GM12878 (cell line): ENCODE measurements at regions not wholly inside any gene's neighbourhood (a gene's known extent, or its start where the extent isn't known, plus 50 kb on each side); places are given as distances from the start of the nearest gene placed in this dataset.

Experiments
- ATAC-seq: fragments of 200-7000 bp; cut with Tn5 transposase; 3 replicates; pipeline ENCODE4 v1.9.1; 2020; ENCODE audit warnings: mild to moderate bottlenecking, moderate library complexity
- BruUV-seq: library from RNA; stranded (reverse); fragments of 400-500 nt; replicated peaks from 2 replicates; lab custom pipeline; 2021; lab: Mats Ljungman, UMichigan
- CTCF ChIA-PET: fragments of 300-600 bp; sonication (Branson Sonifier 250); formaldehyde crosslinking; extraction: SDS; loops from one replicate; lab custom pipeline; 2021; ENCODE audit warnings: inconsistent platforms; lab: Yijun Ruan, JAX
- POLR2A ChIA-PET: fragments of 350-600 bp; formaldehyde crosslinking; extraction: SDS; loops from one replicate; lab custom pipeline; 2021; ENCODE audit warnings: inconsistent platforms; lab: Charles Lee
- RAD21 ChIA-PET: fragments of 300-600 bp; sonication (Branson Sonifier 250); formaldehyde crosslinking; loops from one replicate; lab custom pipeline; 2023; ENCODE audit warnings: antibody characterized with exemption; ENCODE audit not compliant: unreplicated experiment; lab: Charles Lee
- SMC1A ChIA-PET: fragments of 300-600 bp; sonication (Branson Sonifier 250); formaldehyde crosslinking; loops from one replicate; lab custom pipeline; 2023; ENCODE audit not compliant: unreplicated experiment, uncharacterized antibody; lab: Charles Lee
- DNase-seq: peaks from one replicate; pipeline ENCODE4 v3.0.0-alpha.2; 2011; ENCODE audit warnings: low read depth, low spot score
- FAIRE-seq: peaks from 3 replicates; lab custom pipeline; 2011; peaks lifted over from hg19 to GRCh38; lab: Jason Lieb, UNC
- H2AFZ ChIP-seq: 2 replicates; pipeline ENCODE4 v1.6.0; 2011; ENCODE audit warnings: low read depth, low read length, control low read depth; ENCODE audit not compliant: control insufficient read depth
- H3K27ac ChIP-seq: 2 replicates; pipeline ENCODE4 v1.5.1; 2011; ENCODE audit warnings: control low read depth; ENCODE audit not compliant: control insufficient read depth, insufficient read depth
- H3K27me3 ChIP-seq, 2 experiments: replicated peaks in 1 of 2; 2 replicates each; pipeline versions ENCODE4 v1.6.0 to v1.6.1; 2011; ENCODE audit warnings: low read length in 1 of 2; ENCODE audit not compliant: control insufficient read depth in 2 of 2, insufficient read depth in 2 of 2
- H3K36me3 ChIP-seq, 2 experiments: 2 replicates each; pipeline ENCODE4 v1.5.1; 2011; ENCODE audit warnings: low read length in 1 of 2; ENCODE audit not compliant: control insufficient read depth in 2 of 2, insufficient read depth in 2 of 2
- H3K4me1 ChIP-seq: 2 replicates; pipeline ENCODE4 v1.6.1; 2011; ENCODE audit warnings: mild to moderate bottlenecking, low read length, moderate library complexity, mixed read lengths; ENCODE audit not compliant: control insufficient read depth, insufficient read depth
- H3K4me2 ChIP-seq: 2 replicates; pipeline ENCODE4 v1.6.0; 2011; ENCODE audit warnings: control low read depth; ENCODE audit not compliant: control insufficient read depth, insufficient read depth
- H3K4me3 ChIP-seq: fragments of 200-600 bp; sonication (generic); 2 replicates; pipeline ENCODE4 v1.5.1; 2016
- H3K79me2 ChIP-seq: 2 replicates; pipeline ENCODE4 v1.6.0; 2011; ENCODE audit warnings: low read length; ENCODE audit not compliant: control insufficient read depth, insufficient read depth
- H3K9ac ChIP-seq: 2 replicates; pipeline ENCODE4 v1.8.0; 2011; ENCODE audit warnings: low read length, control low read depth, mixed read lengths; ENCODE audit not compliant: control insufficient read depth, insufficient read depth
- H3K9me3 ChIP-seq: replicated peaks from 3 replicates; pipeline ENCODE4 v1.5.1; 2011; ENCODE audit warnings: mild to moderate bottlenecking, low read length; ENCODE audit not compliant: control insufficient read depth, insufficient read depth
- H4K20me1 ChIP-seq: 2 replicates; pipeline ENCODE4 v1.6.0; 2011; ENCODE audit not compliant: control insufficient read depth, insufficient read depth
- CREB1 ChIP-seq: IDR thresholded peaks from 2 replicates; pipeline ENCODE4 v1.6.1; 2012; ENCODE audit warnings: low read depth, mild to moderate bottlenecking, inconsistent platforms
- CUX1 ChIP-seq: IDR thresholded peaks from 2 replicates; pipeline ENCODE4 v1.6.1; 2012; ENCODE audit warnings: improper control_type of control experiment, low read depth, low read length; ENCODE audit not compliant: insufficient replicate concordance
- ELK1 ChIP-seq: IDR thresholded peaks from 2 replicates; pipeline ENCODE4 v1.6.1; 2012; ENCODE audit warnings: low read depth, low read length, improper control_type of control experiment
- FOXM1 ChIP-seq: IDR thresholded peaks from 2 replicates; pipeline ENCODE4 v1.6.1; 2012; ENCODE audit warnings: low read depth, mild to moderate bottlenecking, inconsistent platforms, low read length, moderate library complexity
- IKZF1 ChIP-seq: fragments of 450-650 bp; conservative IDR thresholded peaks from 2 replicates; pipeline ENCODE4 v1.6.1; 2017; ENCODE audit warnings: antibody characterized with exemption, mild to moderate bottlenecking
- PBX3 ChIP-seq: IDR thresholded peaks from 2 replicates; pipeline ENCODE4 v1.6.1; 2011; ENCODE audit warnings: mild to moderate bottlenecking, low read depth, low read length, moderate library complexity; ENCODE audit not compliant: insufficient replicate concordance
- RCOR1 ChIP-seq: conservative IDR thresholded peaks from 2 replicates; pipeline ENCODE4 v1.6.1; 2012; ENCODE audit warnings: low read depth, low read length, improper control_type of control experiment
- TCF3 ChIP-seq: IDR thresholded peaks from 2 replicates; pipeline ENCODE4 v1.6.1; 2012; ENCODE audit warnings: low read depth, mild to moderate bottlenecking, low read length, borderline replicate concordance; ENCODE audit not compliant: insufficient read depth
- whole genome bisulfite sequencing: methylation state at CpG from one replicate; pipeline ENCODE4 v1.1.6; 2016; ENCODE audit warnings: low lambda C conversion rate; ENCODE audit not compliant: insufficient replicate concordance, insufficient coverage; ENCODE audit errors: missing lambda C conversion rate; 5-methylcytosine and 5-hydroxymethylcytosine counted together
- in situ Hi-C: fragments of 300-500 bp; cut with MboI; formaldehyde crosslinking; loops from 9 replicates; pipeline ENCODE4 v1.14.3; 2018; ENCODE audit warnings: mixed read lengths
- intact Hi-C: fragments of 100-400 bp; cut with micrococcal nuclease; formaldehyde crosslinking; loops from one replicate; pipeline ENCODE4 v1.14.2; 2022; ENCODE audit not compliant: unreplicated experiment

GRCh38 chr11:70771099-70771885, 373.0 kb downstream of the CTTN start:
- H3K4me1 ChIP-seq: no peaks in the 10 kb centered on the region
- WGBS: 36% methylated on average over 18 of the region's 18 CpGs
- FAIRE-seq: no peak
- no peaks in the 10 kb centered on the region for H3K27me3 ChIP-seq
- no peaks in the 10 kb centered on the region; the same call in 1 of the 3 replicates for H3K9me3 ChIP-seq
- H3K36me3 ChIP-seq: no peaks in the 10 kb centered on the region
- SMC1A ChIA-PET: no interaction called here
- no peak for DNase-seq
- RAD21 ChIA-PET: no interaction called here
- no peak for ATAC-seq
- CTCF ChIA-PET: interaction anchor here (0.7 kb wide), 1 partner anchor 8 kb away, joined by 4 read pairs; no protein-coding TSS in a partner anchor
- POLR2A ChIA-PET: no interaction called here
- no TSS peak for BruUV-seq
- no peak overlapping the region for H3K4me2 ChIP-seq
- in situ Hi-C loops: no loop called here
- H3K9ac ChIP-seq: no peak overlapping the region
- no peak overlapping the region for H2AFZ ChIP-seq
- H3K79me2 ChIP-seq: no peaks in the 10 kb centered on the region
- H4K20me1 ChIP-seq: no peaks in the 10 kb centered on the region
- H3K27ac ChIP-seq: no peak overlapping the region
- TF ChIP-seq RCOR1 (no peak), CREB1 (no peak), IKZF1 (no peak), PBX3 (no peak), CUX1 (no peak), ELK1 (no peak), FOXM1 (no peak), TCF3 (no peak)
- no peak overlapping the region for H3K4me3 ChIP-seq
- intact Hi-C loops: no loop called here
